Putamen (tissue), 1 donor: ENCODE measurements at regions not wholly inside any gene's neighbourhood (a gene's known extent, or its start where the extent isn't known, plus 50 kb on each side); places are given as distances from the start of the nearest gene placed in this dataset.

ENCODE experiments used
- DNase-seq: peaks from one replicate; pipeline ENCODE4 v3.0.0-alpha.2; 2016; ENCODE audit warnings: low spot score

DNA sequence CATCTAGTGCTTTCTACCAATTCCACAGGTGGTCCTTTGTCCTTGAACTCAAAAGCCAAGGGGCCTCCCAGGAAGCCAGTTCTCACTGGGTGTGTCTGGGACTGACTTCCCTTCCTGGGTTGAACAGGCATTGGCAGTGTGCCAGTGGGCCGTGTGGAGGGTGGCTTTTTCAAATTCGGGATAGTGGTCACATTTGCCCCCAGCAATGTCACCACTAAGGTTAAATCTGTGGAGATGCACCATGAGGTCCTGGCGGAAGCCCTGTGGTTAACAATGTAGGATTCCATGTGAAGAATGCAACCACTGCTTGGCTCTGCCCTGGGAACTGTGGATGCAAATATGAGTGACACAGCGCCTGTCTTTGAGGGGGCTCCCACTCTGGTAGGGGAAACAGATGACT lies 53.2 kb upstream of the MTNR1B start:
- DNase-seq: no peak

DNA sequence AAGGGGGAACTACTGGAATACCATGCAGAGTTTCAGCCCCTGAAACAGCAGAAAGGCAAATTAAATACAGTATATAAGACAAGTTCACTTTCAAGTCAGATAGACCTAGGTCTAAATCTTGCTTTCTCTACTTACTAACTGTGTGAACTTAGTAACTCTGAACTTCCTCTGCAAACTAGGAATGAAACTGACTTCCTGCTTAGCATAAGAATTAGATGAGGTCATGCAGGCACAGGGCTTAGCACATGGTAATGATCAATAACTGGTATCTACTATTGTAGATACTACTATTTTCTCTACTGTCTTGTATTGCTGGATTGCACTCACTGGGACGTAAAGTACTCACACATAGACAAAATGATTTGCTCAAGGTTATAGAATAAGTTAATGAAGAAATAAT lies 51.5 kb upstream of the MTNR1B start:
- no peak for DNase-seq

DNA sequence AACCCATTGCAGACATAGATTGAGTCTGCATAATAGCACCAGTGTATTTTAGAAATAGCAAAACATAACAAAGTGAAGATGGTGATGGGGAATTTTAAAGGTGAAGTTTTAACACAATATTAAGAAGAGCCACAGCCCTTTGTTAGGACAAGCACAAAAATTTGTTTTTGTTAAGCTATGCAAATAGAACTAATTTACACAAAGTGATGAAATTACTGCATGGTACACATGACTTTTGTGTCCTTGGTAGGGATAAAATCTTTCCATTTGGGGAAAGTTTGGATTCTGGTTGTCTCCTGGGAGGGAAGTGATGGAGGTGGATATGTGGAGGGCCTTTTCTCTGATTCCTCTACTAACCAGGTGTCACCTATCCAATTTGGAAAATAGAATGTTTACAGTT lies 50.4 kb upstream of the MTNR1B start:
- no peak for DNase-seq
